Loucy (cell line): ENCODE measurements at regions not wholly inside any gene's neighbourhood (a gene's known extent, or its start where the extent isn't known, plus 50 kb on each side); places are given as distances from the start of the nearest gene placed in this dataset.
"Not testable (repeated sequence)": the region's sequence is repeated elsewhere in the genome, so short reads cannot be mapped to it uniquely, and the experiment has no call there.

Source experiments
- H2AFZ ChIP-seq: fragments of 200-600 bp; sonication (generic); 2 replicates; pipeline ENCODE4 v1.6.0; 2016; ENCODE audit warnings: antibody characterized with exemption, mild to moderate bottlenecking, low read length, moderate library complexity
- H3F3A ChIP-seq: fragments of 200-600 bp; 2 replicates; pipeline ENCODE4 v1.6.0; 2016; ENCODE audit warnings: antibody characterized with exemption, low read depth, mild to moderate bottlenecking
- H3K27me3 ChIP-seq: fragments of 200-600 bp; sonication (generic); 2 replicates; pipeline ENCODE4 v1.6.1; 2014; ENCODE audit warnings: low read length, mild to moderate bottlenecking; ENCODE audit not compliant: insufficient read depth, poor library complexity, severe bottlenecking
- H3K36me3 ChIP-seq: fragments of 200-600 bp; sonication (generic); 2 replicates; pipeline ENCODE4 v1.6.1; 2016; ENCODE audit warnings: low read length; ENCODE audit not compliant: insufficient read depth
- H3K4me1 ChIP-seq: fragments of 200-600 bp; sonication (generic); 2 replicates; pipeline ENCODE4 v1.5.1; 2014; ENCODE audit warnings: low read length, mild to moderate bottlenecking; ENCODE audit not compliant: insufficient read depth, poor library complexity, severe bottlenecking
- H3K4me2 ChIP-seq: fragments of 200-600 bp; sonication (generic); 2 replicates; pipeline ENCODE4 v1.6.0; 2014; ENCODE audit warnings: antibody characterized with exemption, low read length, low read depth, mild to moderate bottlenecking; ENCODE audit not compliant: poor library complexity, severe bottlenecking
- H3K4me3 ChIP-seq: fragments of 200-600 bp; sonication (generic); 2 replicates; pipeline ENCODE4 v1.5.1; 2014; ENCODE audit warnings: low read length, mild to moderate bottlenecking, mixed read lengths; ENCODE audit not compliant: poor library complexity, severe bottlenecking
- H3K79me2 ChIP-seq: fragments of 200-600 bp; sonication (generic); 2 replicates; pipeline ENCODE4 v1.6.1; 2014; ENCODE audit warnings: low read length; ENCODE audit not compliant: insufficient read depth
- H3K9ac ChIP-seq: fragments of 200-600 bp; sonication (generic); 2 replicates; pipeline ENCODE4 v1.6.0; 2014; ENCODE audit warnings: mild to moderate bottlenecking, low read depth, low read length, moderate library complexity; ENCODE audit not compliant: poor library complexity, severe bottlenecking
- H3K9me2 ChIP-seq: fragments of 200-600 bp; sonication (generic); replicated peaks from 2 replicates; pipeline ENCODE4 v1.6.1; 2016; ENCODE audit warnings: low read depth, low read length, mixed read lengths
- H3K9me3 ChIP-seq: fragments of 200-600 bp; sonication (generic); 2 replicates; pipeline ENCODE4 v1.6.1; 2014; ENCODE audit warnings: mild to moderate bottlenecking, antibody characterized with exemption, low read length, low read depth; ENCODE audit not compliant: insufficient read depth
- H4K20me1 ChIP-seq: fragments of 200-600 bp; sonication (generic); 2 replicates; pipeline ENCODE4 v1.6.0; 2014; ENCODE audit warnings: antibody characterized with exemption, low read length, mild to moderate bottlenecking; ENCODE audit not compliant: insufficient read depth, poor library complexity, severe bottlenecking
- CTCF ChIP-seq: fragments of 200-600 bp; sonication (generic); conservative IDR thresholded peaks from 2 replicates; pipeline ENCODE4 v1.5.1; 2014; ENCODE audit warnings: mild to moderate bottlenecking, antibody characterized with exemption, low read length
- EZH2phosphoT487 ChIP-seq: fragments of 200-600 bp; IDR thresholded peaks from 2 replicates; pipeline ENCODE4 v1.6.1; 2018; ENCODE audit warnings: antibody characterized with exemption, mild to moderate bottlenecking, moderate library complexity, borderline replicate concordance

- Histone ChIP-seq H2AFZ (no peak overlapping the region), H3K4me3 (no peak overlapping the region), H4K20me1 (no peaks in the 10 kb centered on the region), H3K36me3 (no peaks in the 10 kb centered on the region), H3K4me2 (no peak overlapping the region), H3F3A (no peaks in the 10 kb centered on the region), H3K9me2 (no peaks in the 10 kb centered on the region), H3K9ac (no peak overlapping the region), H3K79me2 (no peaks in the 10 kb centered on the region), H3K27me3 (no peaks in the 10 kb centered on the region), H3K9me3 (no peaks in the 10 kb centered on the region), H3K4me1 (no peaks in the 10 kb centered on the region)
- TF ChIP-seq CTCF (no peak), EZH2phosphoT487 (no peak)
Observed at GRCh38 chr4:189548484-189549125, 392.1 kb upstream of the FRG1 start.

GRCh38 chr4:189551931-189552670 lies 388.6 kb upstream of the FRG1 start:
- not testable (repeated sequence) for H3K4me2 ChIP-seq, H3K27me3 ChIP-seq, H4K20me1 ChIP-seq, H3K4me3 ChIP-seq, H3K4me1 ChIP-seq, H3K36me3 ChIP-seq, H3F3A ChIP-seq, H3K9me3 ChIP-seq, H2AFZ ChIP-seq, H3K9ac ChIP-seq, H3K9me2 ChIP-seq, H3K79me2 ChIP-seq

GRCh38 chr4:189560605-189561004 lies 380.1 kb upstream of the FRG1 start:
- not testable (repeated sequence) for H3K79me2 ChIP-seq, H3K4me2 ChIP-seq, H3K4me3 ChIP-seq, H3K36me3 ChIP-seq, H3K9ac ChIP-seq, H3K4me1 ChIP-seq, H2AFZ ChIP-seq, H3K9me2 ChIP-seq, H3F3A ChIP-seq, H4K20me1 ChIP-seq, H3K27me3 ChIP-seq, H3K9me3 ChIP-seq

- H3F3A ChIP-seq, H3K9me2 ChIP-seq, H3K79me2 ChIP-seq, H3K4me1 ChIP-seq, H3K4me2 ChIP-seq, H3K9ac ChIP-seq, H3K9me3 ChIP-seq, H2AFZ ChIP-seq, H4K20me1 ChIP-seq, H3K4me3 ChIP-seq, H3K27me3 ChIP-seq, H3K36me3 ChIP-seq: not testable (repeated sequence)
Observed at GRCh38 chr4:189563751-189564150, 376.9 kb upstream of the FRG1 start.

GRCh38 chr4:189566271-189566670 lies 374.4 kb upstream of the FRG1 start:
- not testable (repeated sequence) for H3K9me3 ChIP-seq, H3K36me3 ChIP-seq, H4K20me1 ChIP-seq, H3K4me3 ChIP-seq, H3K4me2 ChIP-seq, H3K9ac ChIP-seq, H3K79me2 ChIP-seq, H2AFZ ChIP-seq, H3K9me2 ChIP-seq, H3F3A ChIP-seq, H3K4me1 ChIP-seq, H3K27me3 ChIP-seq

- H3K9me3 ChIP-seq, H3K4me2 ChIP-seq, H3K4me1 ChIP-seq, H2AFZ ChIP-seq, H3K9me2 ChIP-seq, H4K20me1 ChIP-seq, H3K4me3 ChIP-seq, H3K9ac ChIP-seq, H3K36me3 ChIP-seq, H3F3A ChIP-seq, H3K27me3 ChIP-seq, H3K79me2 ChIP-seq: not testable (repeated sequence)
Observed at GRCh38 chr4:189566900-189567299, 373.8 kb upstream of the FRG1 start.
